ENCODE measurements at regions not wholly inside any gene's neighbourhood (a gene's known extent, or its start where the extent isn't known, plus 50 kb on each side); places are given as distances from the start of the nearest gene placed in this dataset.

DNA sequence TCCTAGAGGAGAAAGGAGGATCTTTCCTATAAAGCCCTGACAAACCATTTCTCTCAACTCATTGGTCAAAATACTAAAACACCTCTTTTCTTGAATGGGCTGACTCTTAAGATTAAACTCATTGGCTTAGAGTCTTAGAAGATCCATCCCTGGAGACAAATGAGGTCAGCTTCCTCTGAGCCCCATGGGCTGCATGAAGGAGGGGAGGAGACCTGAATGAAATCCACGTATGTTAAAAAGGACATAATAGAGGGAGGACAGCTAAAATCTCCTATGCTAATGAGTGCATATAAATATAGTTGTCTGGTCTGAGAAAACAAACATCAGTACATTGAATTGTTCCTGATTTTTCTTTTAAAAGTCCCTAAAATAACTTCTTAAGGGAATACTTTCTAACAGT is 255.0 kb downstream of the TBL1XR1 start:
- TF ChIP-seq, protein P1, sequence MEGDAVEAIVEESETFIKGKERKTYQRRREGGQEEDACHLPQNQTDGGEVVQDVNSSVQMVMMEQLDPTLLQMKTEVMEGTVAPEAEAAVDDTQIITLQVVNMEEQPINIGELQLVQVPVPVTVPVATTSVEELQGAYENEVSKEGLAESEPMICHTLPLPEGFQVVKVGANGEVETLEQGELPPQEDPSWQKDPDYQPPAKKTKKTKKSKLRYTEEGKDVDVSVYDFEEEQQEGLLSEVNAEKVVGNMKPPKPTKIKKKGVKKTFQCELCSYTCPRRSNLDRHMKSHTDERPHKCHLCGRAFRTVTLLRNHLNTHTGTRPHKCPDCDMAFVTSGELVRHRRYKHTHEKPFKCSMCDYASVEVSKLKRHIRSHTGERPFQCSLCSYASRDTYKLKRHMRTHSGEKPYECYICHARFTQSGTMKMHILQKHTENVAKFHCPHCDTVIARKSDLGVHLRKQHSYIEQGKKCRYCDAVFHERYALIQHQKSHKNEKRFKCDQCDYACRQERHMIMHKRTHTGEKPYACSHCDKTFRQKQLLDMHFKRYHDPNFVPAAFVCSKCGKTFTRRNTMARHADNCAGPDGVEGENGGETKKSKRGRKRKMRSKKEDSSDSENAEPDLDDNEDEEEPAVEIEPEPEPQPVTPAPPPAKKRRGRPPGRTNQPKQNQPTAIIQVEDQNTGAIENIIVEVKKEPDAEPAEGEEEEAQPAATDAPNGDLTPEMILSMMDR (IDR thresholded peaks at IDR 0.05): no peak
- TF ChIP-seq POLR2A (IDR thresholded peaks at IDR 0.05): no peak

All from lower leg skin (tissue), 3 donors.